ENCODE measurements at regions not wholly inside any gene's neighbourhood (a gene's known extent, or its start where the extent isn't known, plus 50 kb on each side); places are given as distances from the start of the nearest gene placed in this dataset.
"Not testable (repeated sequence)": the region's sequence is repeated elsewhere in the genome, so short reads cannot be mapped to it uniquely, and the experiment has no call there.

GRCh38 chr7:68078157-68078710 lies 1081.6 kb downstream of the TYW1 start:
- Mint-ChIP-seq H3K4me3 (ENCODE audit: unreplicated experiment) (no peak overlapping the region), H3K36me3 (ENCODE audit: low read depth, unreplicated experiment) (peaks cover 18% of the 10 kb centered on the region), H3K27me3 (ENCODE audit: unreplicated experiment) (peaks cover 8% of the 10 kb centered on the region), H3K4me1 (ENCODE audit: unreplicated experiment) (no peaks in the 10 kb centered on the region), H3K27ac (ENCODE audit: unreplicated experiment) (no peak overlapping the region), H3K9me3 (ENCODE audit: unreplicated experiment) (peaks cover 29% of the 10 kb centered on the region)
- no peak for TF ChIP-seq CTCF (IDR thresholded peaks at IDR 0.05; ENCODE audit: unreplicated experiment)
- DNase-seq (ENCODE audit: low spot score), result no peak

GRCh38 chr7:68082066-68082960 lies 1085.7 kb downstream of the TYW1 start:
- H3K9me3 Mint-ChIP-seq (ENCODE audit: unreplicated experiment), result peaks cover 42% of the 10 kb centered on the region
- H3K27ac Mint-ChIP-seq (ENCODE audit: unreplicated experiment); DNase-seq (ENCODE audit: low spot score); H3K4me3 Mint-ChIP-seq (ENCODE audit: unreplicated experiment); H3K4me1 Mint-ChIP-seq (ENCODE audit: unreplicated experiment): not testable (repeated sequence)
- H3K36me3 Mint-ChIP-seq (ENCODE audit: low read depth, unreplicated experiment), result peaks cover 24% of the 10 kb centered on the region
- peaks cover 11% of the 10 kb centered on the region for H3K27me3 Mint-ChIP-seq (ENCODE audit: unreplicated experiment)

GRCh38 chr7:68082961-68083657 lies 1086.5 kb downstream of the TYW1 start:
- peaks cover 24% of the 10 kb centered on the region for H3K36me3 Mint-ChIP-seq (ENCODE audit: low read depth, unreplicated experiment)
- H3K27ac Mint-ChIP-seq (ENCODE audit: unreplicated experiment); DNase-seq (ENCODE audit: low spot score); H3K4me1 Mint-ChIP-seq (ENCODE audit: unreplicated experiment); H3K4me3 Mint-ChIP-seq (ENCODE audit: unreplicated experiment): not testable (repeated sequence)
- H3K9me3 Mint-ChIP-seq (ENCODE audit: unreplicated experiment), result peaks cover 44% of the 10 kb centered on the region
- H3K27me3 Mint-ChIP-seq (ENCODE audit: unreplicated experiment), result peaks cover 11% of the 10 kb centered on the region

GRCh38 chr7:68087401-68087800 lies 1090.8 kb downstream of the TYW1 start:
- no peak for TF ChIP-seq CTCF (IDR thresholded peaks at IDR 0.05; ENCODE audit: unreplicated experiment)
- peaks cover 6% of the 10 kb centered on the region for H3K27me3 Mint-ChIP-seq (ENCODE audit: unreplicated experiment)
- DNase-seq (ENCODE audit: low spot score), result no peak

GRCh38 chr7:68088879-68089278 lies 1092.2 kb downstream of the TYW1 start:
- peaks cover 6% of the 10 kb centered on the region for H3K27me3 Mint-ChIP-seq (ENCODE audit: unreplicated experiment)
- no peak for TF ChIP-seq CTCF (IDR thresholded peaks at IDR 0.05; ENCODE audit: unreplicated experiment)
- H3K9me3 Mint-ChIP-seq (ENCODE audit: unreplicated experiment), result peaks cover 45% of the 10 kb centered on the region
- no peak overlapping the region for H3K4me3 Mint-ChIP-seq (ENCODE audit: unreplicated experiment)
- peaks cover 15% of the 10 kb centered on the region for H3K36me3 Mint-ChIP-seq (ENCODE audit: low read depth, unreplicated experiment)
- no peaks in the 10 kb centered on the region for H3K4me1 Mint-ChIP-seq (ENCODE audit: unreplicated experiment)
- no peak for DNase-seq (ENCODE audit: low spot score)
- no peak overlapping the region for H3K27ac Mint-ChIP-seq (ENCODE audit: unreplicated experiment)

More at GRCh38 chr7:68087401-68087800, 1090.8 kb downstream of the TYW1 start:
- Mint-ChIP-seq H3K9me3 (ENCODE audit: unreplicated experiment) (peaks cover 41% of the 10 kb centered on the region), H3K27ac (ENCODE audit: unreplicated experiment) (no peak overlapping the region), H3K36me3 (ENCODE audit: low read depth, unreplicated experiment) (peaks cover 15% of the 10 kb centered on the region), H3K4me1 (ENCODE audit: unreplicated experiment) (no peaks in the 10 kb centered on the region), H3K4me3 (ENCODE audit: unreplicated experiment) (no peak overlapping the region)

- DNase-seq (ENCODE audit: low spot score); H3K27ac Mint-ChIP-seq (ENCODE audit: unreplicated experiment); H3K4me1 Mint-ChIP-seq (ENCODE audit: unreplicated experiment); H3K4me3 Mint-ChIP-seq (ENCODE audit: unreplicated experiment); H3K27me3 Mint-ChIP-seq (ENCODE audit: unreplicated experiment): not testable (repeated sequence)
- Mint-ChIP-seq H3K9me3 (ENCODE audit: unreplicated experiment) (peaks cover 43% of the 10 kb centered on the region), H3K36me3 (ENCODE audit: low read depth, unreplicated experiment) (peaks cover 14% of the 10 kb centered on the region)
Measured at GRCh38 chr7:68090256-68090655, 1093.6 kb downstream of the TYW1 start.
